ENCODE measurements at regions not wholly inside any gene's neighbourhood (a gene's known extent, or its start where the extent isn't known, plus 50 kb on each side); places are given as distances from the start of the nearest gene placed in this dataset.
"Not testable (repeated sequence)": the region's sequence is repeated elsewhere in the genome, so short reads cannot be mapped to it uniquely, and the experiment has no call there.

GRCh38 chr6:137657351-137657911 is 163.2 kb upstream of the OLIG3 start:
- DNase-seq = no peak

DNA sequence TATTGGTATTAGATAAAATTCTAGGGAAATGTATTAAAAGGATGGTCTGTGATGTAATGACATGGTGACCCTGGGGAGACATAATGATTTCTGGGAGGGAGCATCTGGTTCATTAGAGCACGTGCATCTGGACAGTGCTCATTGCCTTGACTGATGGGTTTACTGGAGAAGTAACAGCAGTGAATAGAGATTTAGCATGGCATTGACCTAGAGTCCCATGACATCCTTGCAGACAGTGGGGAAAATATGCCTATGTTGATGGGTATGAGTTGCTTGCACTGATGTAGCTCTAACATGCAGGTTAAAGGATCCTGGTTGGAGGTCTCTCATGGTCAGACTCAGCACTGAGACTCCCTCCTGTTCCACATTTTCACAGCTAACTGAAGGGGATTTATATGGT is 164.1 kb upstream of the OLIG3 start:
- DNase-seq = no peak

DNA sequence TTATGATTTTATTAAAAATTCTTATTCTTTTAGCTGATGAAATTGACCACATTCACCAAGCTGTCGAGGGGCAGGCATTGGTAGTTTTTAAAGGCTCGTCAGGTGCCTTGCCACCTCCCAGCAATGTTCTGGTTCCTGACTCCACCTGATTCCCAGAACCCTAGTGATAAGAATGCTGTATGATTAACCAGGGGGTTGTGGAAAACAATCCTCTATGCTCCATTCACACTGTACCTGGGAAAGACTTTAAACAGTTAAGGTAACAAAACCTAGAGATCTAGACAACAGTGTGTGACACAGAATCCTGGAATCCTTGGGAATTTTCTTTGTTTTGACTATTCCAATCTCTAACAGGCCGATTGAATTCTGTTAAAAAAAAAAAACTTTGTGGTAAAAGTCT is 165.7 kb upstream of the OLIG3 start:
- no peak for DNase-seq

DNA sequence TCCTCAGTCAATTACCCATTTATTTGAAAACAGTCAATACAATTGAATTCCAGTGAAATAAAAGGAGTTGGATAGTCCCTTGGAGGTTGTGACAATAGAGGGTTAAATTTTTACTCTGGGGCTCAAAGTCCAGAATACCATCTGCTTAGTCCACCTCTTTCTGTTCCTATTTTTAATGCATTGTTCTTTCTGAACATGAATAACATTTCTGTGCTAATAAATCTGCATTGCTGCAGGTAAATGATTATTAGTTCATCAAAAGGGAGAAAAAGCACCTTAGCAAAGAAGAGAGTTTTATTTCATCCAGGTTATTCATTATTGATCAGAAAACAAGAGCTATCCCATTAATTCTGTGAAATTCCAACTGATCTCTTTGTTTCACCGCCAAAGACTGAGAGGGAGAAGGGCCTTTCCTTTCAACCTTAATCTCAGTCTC is 166.1 kb upstream of the OLIG3 start:
- no peak for DNase-seq

DNA sequence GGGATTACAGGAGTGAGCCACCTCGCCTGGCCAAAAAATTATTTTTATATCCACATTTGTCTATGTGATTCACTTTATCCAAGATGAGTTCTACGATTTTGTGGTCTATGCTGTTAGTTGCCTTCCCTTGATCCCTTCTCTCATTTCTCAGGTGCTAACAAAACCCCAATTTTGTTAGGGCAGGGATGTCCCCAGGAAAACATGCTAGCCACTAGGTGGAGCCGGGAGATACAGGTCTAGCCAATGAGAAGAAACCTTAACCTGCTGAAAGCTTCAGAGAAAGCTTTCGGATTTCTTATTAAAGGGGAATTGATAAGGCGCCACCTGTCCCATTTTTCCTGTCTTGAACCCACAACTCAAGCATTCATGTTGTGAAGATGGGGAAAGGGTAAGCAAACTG is 167.4 kb upstream of the OLIG3 start:
- DNase-seq = no peak

GRCh38 chr6:137664183-137664582 is 170.0 kb upstream of the OLIG3 start:
- no peak for DNase-seq

DNA sequence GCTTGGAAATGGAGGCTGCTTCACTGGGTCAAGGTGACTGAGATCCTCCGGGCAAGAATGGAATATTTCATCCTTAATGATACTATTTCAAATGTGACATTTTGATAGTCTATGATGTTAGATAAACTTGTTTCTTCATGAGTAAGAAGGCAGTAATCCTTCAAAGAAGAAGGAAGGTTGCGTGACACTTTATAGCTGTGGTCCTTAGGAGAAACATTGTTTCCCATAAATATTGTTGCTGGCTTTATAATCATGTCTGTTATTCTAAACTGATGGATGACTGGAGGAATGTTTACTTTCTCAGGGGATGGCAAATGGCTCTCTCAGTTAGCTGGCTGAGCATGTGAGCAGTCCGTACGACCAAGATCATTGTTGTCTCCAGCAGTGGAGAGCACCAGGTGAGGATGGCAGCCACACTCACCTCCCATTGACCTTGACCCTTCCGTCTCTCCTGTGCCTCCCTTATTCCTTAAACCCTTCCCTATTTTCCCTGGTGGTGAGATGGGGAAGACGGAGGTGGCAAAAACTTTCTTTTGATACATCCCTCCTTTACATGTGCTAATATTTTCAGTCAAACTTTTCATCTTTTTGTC is 171.2 kb upstream of the OLIG3 start:
- no peak for DNase-seq

DNA sequence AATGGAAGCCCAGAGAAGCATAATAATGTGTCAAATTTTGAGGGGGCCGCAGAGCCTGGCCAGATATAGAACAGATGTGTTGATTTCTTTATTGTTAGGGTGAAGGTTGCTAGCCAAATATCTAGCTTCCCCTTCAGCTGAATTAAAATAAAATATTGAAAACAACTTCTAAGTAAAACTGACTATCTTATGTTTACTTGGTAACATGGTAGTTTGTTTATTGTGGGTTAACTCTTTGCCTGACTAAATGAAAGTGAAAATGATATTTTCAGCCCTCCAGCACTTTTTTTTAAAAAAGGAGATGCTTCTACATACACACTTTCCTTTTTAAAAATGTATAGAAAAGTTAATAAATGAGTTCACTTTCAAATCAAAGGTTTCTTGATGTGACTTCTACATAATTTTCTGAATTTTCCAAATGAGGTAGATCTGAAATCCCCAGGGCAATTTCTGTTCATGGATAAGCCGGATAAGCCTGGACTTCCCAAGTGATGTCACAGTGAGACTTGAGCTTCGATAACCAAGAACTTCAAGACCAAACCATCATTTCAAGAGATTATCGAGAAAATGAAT is 172.1 kb upstream of the OLIG3 start:
- no peak for DNase-seq

DNA sequence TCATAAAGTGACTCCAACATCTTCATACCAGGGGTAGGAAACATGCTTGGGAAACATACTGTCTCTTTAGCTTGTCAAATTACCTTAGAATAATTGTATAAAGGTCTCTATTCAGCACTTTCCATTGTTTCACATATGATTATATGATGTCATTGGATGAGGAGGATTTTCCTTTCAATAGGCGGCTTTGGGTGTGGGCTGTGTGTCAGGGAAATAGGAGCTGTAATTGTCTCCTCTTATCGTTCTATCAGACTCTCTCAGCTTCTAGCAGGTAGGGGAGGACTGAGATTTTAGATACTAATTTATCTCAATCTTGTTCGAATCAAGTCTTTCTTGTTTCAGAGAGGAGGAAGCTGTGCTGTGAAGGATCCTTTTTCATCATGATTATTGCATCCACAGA is 179.4 kb upstream of the OLIG3 start:
- DNase-seq = no peak

DNA sequence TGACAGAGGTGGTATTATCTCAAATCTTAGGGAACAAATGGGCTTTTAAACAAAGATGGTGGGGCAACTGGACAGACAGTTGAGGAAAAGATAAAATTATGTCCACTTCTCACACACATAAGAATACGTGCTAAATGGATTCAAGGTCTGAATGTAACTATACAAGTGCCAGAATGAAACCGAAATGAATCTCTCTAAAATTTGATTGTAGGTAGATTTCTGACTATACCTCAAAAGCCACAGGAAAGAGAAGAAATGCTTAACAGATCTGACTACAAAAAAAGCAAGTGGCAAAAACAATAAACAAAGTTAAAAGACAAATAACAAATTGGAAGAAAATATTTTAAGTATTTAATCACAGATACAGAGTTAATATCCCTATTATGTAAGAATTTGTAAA is 182.7 kb upstream of the OLIG3 start:
- DNase-seq = no peak

- no peak for DNase-seq
Measured at GRCh38 chr6:137677709-137678108, 183.5 kb upstream of the OLIG3 start.

GRCh38 chr6:137678451-137678850 is 184.3 kb upstream of the OLIG3 start:
- no peak for DNase-seq

DNA sequence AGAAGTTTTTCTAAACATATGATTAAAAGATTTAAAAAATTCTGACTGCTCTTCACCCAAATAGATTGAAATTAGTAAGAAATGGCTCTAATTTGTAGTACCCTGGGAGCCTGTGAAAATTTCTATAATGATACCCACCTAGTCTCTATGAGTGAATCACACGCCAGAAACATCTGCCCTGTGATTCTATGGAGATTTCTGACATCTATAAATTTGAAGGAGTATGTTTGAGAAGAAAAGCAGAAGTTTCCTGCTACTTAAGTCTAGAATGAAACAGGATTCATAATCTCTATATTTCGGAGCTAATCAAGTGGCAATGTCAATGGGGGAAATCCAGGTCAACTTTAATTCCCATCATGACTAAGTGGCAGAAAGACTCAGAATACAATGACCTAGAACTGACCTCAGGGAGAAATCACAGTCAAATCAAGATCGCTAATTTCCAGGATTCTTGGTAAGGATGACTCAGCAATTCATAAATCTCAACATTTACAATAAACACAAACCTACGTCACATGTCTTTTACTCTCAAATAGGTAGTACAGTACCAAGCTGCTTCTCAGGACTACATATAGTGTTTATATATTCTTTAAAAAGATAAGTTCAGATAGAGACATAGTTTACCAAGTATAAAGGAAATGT is 186.2 kb upstream of the TNFAIP3 start:
- no peak for DNase-seq

DNA sequence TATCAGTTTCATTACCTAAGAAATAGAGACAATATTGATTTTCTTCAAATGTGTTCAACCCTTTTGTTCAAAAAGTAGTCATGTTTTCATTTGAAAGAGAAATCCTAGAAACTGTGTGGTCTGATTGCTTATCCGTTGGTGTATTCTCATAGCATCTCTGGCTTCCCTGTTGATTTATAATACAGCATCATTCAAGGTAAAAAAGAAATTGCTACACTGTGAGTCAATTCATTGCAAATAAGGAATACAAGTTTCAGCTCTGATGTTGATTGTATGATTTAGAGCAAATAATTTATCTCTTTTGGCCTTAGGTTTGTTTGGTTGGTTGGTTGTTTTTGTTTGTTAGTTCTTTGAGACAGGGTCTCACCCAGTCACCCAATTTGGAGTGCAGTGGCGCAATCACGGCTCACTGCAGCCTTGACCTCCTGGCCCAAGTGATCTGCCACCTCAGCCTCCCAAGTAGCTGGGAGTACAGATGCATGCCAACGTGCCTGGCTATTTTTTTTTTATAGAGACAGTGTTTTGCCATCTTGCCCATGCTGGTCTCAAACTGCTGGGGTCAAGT is 185.5 kb upstream of the TNFAIP3 start:
- DNase-seq = no peak

DNA sequence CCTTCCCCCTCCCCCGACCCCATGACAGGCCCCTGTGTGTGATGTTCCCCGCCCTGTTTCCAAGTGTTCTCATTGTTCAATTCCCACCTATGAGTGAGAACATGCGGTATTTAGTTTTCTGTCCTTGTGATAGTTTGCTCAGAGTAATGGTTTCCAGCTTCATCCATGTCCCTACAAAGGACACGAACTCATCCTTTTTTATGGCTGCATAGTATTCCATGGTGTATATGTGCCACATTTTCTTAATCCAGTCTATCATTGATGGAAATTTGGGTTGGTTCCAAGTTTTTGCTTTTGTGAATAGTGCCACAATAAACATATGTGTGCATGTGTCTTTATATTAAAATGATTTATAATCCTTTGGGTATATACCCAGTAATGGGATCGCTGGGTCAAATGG is 184.4 kb upstream of the TNFAIP3 start:
- DNase-seq = not testable (repeated sequence)

DNA sequence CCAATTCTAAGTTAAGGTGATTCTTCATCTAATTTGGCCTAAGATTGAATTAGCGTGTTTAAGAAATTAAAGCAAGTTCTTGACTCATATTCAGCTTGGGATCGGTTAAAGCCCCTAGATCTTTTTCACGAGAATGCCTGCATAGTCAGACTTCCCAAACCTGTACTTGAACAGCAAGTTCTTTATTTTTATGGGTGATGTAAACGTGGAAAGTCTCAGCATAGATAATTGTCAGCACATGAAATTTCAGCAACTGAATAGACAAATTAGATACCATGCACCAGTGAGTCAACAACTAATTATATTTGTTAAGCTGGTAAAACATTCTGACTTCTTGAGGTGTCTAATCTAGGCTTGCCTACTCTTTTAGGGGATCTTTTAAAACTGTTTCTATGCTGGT is 183.1 kb upstream of the TNFAIP3 start:
- DNase-seq = no peak

DNA sequence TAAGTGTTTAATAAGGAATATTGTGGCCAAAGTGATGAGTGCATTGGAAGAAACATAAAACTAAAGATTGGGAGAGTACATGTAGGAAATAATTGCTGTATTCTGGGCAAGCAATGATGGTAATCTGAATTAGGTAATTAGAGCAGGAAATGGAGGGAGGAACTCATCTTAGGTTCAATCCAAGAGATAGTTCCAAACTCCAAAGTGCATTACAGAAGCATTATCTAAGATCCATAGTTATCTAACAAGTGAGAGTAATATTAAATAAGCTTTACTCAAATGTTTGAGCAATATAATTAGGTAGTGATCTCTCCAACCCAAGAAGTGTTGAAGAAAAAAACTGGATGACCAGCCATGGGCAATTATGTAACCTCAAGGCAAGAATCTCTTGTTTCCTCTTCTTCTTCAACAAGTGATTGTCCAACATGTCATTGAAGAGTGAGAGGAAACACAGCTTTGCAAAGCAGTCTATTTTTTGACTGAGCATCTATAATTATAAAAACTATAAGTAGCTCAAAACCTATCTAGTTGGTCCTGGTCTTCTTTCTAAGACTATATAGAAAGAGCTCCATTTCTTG is 181.2 kb upstream of the TNFAIP3 start:
- no peak for DNase-seq

DNA sequence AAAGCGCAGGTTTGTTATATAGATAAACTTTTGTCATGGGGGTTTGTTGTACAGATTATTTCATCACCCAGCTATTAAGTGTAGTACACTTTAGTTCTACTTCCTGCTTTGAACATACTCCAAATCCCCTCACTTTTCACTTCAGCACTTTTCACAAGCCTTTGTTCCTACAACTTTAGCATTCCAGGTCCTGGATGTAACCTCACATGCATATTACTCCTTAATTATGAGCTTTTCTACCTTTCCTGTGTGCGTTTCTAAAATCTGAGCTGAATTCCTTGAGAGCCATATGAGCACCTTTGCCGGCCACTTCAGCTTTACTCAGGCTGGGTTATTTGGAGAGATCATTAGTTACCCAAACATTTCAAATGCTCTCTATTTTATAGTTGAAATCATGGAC is 179.2 kb upstream of the TNFAIP3 start:
- no peak for DNase-seq

- DNase-seq = no peak
Measured at GRCh38 chr6:137688230-137688971, 178.7 kb upstream of the TNFAIP3 start.

- DNase-seq = no peak
Measured at GRCh38 chr6:137689377-137689776, 177.7 kb upstream of the TNFAIP3 start.

DNA sequence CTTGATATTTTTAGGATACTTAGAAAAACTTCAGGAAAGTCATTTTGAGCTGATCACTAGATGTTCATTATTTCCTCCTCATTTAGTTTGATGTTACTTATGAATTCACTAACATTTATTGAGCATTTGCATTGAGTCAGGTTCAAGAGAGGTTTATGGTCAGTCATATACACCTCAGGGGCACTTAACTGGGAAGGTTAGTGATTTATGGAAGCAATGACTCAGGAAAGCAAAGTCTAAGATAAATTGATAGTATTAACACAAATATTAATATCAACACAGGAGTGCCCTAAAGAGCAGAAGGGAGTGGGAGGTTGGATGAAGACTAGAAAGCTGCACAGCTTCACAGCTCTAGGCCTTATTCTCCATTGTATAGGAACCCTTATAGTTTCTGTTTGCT is 177.0 kb upstream of the TNFAIP3 start:
- no peak for DNase-seq

DNA sequence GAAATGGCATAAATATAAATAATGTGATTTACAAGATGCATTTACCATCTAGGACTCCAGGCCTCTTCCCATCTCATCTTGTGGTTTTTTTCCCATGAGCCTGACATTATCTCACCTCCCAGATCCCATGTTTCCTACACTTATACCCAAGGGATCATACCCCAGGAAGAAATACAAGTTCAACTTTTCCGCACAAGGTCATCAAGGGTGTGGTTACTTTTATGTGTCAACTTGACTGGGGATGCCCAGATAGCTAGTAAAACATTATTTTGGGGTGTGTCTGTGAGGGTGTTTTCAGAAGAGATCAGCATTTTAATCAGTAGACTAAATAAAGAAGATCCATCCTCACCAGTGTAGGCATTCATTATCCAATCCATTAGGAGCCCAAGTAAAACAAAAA is 176.3 kb upstream of the TNFAIP3 start:
- no peak for DNase-seq

DNA sequence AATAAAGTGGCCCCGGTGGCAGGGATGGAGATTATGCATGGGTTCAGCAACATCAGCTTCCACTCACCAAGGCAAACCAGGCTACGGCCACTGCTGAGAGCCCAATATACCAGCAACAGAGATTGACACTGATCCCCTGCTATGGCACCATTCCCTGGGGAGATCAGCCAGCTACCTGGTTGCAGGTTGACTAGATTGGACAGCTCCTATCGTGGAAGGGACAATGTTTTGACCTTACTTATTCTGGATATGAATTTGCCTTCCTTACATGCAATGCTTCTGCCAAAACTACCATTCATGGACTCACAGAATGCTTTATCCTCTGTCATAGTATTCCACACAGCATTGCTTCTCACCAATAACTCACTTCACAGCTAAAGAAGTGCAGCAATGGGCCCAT is 174.8 kb upstream of the TNFAIP3 start:
- no peak for DNase-seq

Data from femur (tissue), 1 donor.